ENCODE measurements at regions not wholly inside any gene's neighbourhood (a gene's known extent, or its start where the extent isn't known, plus 50 kb on each side); places are given as distances from the start of the nearest gene placed in this dataset.
A peak's percentile ranks its signal among the peaks of the same experiment; 100 is the strongest.

DNA sequence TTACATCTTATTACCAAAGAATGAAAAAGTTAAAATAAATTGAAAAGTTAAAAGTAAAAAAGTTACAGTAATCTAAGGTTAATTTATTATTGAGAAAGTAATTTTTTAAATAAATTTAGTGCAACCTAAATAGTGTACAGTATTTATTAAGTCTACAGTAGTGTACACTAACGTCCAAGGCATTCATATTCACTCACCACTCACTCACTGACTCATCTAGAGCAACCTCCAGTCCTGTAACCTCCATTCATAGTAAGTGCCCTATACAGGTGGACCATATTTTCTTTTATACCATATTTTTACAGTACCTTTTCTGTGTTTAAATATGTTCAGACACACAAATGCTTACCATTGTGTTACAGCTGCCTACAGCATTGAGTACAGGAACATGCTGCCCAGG is 624.7 kb upstream of the NOX3 start:
- H3K4me1 ChIP-seq (replicated peaks in 1 of 2): no peaks in the 10 kb centered on the region
- H3K9me3 ChIP-seq (replicated peaks in 1 of 3): peaks cover 0 to 6% (median 0%) of the 10 kb centered on the region in 3 donors
- intact Hi-C loops (cut with DNase I): no loop called here
- no peak overlapping the region for H3K4me3 ChIP-seq
- DNase-seq: no peak
- no peak for TF ChIP-seq POLR2A (IDR thresholded peaks at IDR 0.05)
- TF ChIP-seq, protein P1, sequence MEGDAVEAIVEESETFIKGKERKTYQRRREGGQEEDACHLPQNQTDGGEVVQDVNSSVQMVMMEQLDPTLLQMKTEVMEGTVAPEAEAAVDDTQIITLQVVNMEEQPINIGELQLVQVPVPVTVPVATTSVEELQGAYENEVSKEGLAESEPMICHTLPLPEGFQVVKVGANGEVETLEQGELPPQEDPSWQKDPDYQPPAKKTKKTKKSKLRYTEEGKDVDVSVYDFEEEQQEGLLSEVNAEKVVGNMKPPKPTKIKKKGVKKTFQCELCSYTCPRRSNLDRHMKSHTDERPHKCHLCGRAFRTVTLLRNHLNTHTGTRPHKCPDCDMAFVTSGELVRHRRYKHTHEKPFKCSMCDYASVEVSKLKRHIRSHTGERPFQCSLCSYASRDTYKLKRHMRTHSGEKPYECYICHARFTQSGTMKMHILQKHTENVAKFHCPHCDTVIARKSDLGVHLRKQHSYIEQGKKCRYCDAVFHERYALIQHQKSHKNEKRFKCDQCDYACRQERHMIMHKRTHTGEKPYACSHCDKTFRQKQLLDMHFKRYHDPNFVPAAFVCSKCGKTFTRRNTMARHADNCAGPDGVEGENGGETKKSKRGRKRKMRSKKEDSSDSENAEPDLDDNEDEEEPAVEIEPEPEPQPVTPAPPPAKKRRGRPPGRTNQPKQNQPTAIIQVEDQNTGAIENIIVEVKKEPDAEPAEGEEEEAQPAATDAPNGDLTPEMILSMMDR (IDR thresholded peaks at IDR 0.05): no peak
- H3K27me3 ChIP-seq: no peaks in the 10 kb centered on the region
- 57 to 76% (median 71%) methylated on average over 1 of the region's 1 CpG for WGBS, 4 donors
- no peaks in the 10 kb centered on the region for H3K36me3 ChIP-seq (replicated peaks in 1 of 2)
- H3K27ac ChIP-seq: no peak overlapping the region

DNA sequence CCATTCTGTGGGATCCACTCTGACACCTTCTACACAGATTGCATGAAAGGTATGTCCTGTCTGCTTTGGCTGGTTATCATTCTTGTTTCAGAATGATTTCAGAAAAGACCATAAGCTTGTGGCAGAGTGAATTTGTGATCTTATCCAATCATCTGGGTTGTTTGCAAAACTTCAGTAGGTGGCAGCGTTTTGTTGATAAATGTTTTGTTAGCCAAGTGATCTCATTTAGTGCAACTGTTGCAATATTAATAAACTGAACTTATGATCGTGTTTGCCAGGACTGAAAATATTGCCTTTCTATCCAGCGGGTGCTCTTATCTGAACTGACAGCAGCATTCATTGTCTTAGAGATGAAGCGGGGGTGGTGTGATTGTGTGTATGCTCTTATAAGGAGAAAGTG is 613.2 kb upstream of the NOX3 start:
- DNase-seq: no peak
- no peak for TF ChIP-seq POLR2A (IDR thresholded peaks at IDR 0.05)
- TF ChIP-seq, protein P1 (IDR thresholded peaks at IDR 0.05): no peak
- no peak overlapping the region for H3K27ac ChIP-seq
- no peaks in the 10 kb centered on the region for H3K27me3 ChIP-seq
- 55 to 59% (median 56%) methylated on average over 4 of the region's 4 CpGs for WGBS, 4 donors
- intact Hi-C loops (cut with DNase I): no loop called here
- H3K9me3 ChIP-seq (replicated peaks in 1 of 3): no peaks in the 10 kb centered on the region
- H3K4me3 ChIP-seq: no peak overlapping the region
- H3K4me1 ChIP-seq (replicated peaks in 1 of 2): no peaks in the 10 kb centered on the region
- H3K36me3 ChIP-seq (replicated peaks in 1 of 2): no peaks in the 10 kb centered on the region

DNA sequence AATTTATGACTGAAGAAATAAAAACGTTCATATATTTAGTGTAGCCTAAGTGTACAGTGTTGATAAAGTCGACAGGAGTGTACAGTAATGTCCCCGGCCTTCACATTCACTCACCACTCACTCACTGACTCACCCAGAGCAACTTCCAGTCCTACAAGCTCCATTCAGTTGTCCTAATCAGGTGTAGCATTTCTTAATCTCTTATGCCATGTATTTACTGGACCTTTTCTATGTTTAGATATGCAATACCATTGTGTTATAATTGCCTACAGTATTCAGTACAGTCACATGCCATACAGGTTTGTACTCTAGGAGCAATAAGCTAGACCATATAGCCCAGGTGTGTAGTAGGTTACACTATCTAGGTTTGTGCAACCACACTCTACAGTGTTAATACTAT is 610.2 kb upstream of the NOX3 start:
- H3K4me3 ChIP-seq: no peak overlapping the region
- 16 to 31% (median 27%) methylated on average over 3 of the region's 3 CpGs for WGBS, 4 donors
- intact Hi-C loops (cut with DNase I): no loop called here

DNA sequence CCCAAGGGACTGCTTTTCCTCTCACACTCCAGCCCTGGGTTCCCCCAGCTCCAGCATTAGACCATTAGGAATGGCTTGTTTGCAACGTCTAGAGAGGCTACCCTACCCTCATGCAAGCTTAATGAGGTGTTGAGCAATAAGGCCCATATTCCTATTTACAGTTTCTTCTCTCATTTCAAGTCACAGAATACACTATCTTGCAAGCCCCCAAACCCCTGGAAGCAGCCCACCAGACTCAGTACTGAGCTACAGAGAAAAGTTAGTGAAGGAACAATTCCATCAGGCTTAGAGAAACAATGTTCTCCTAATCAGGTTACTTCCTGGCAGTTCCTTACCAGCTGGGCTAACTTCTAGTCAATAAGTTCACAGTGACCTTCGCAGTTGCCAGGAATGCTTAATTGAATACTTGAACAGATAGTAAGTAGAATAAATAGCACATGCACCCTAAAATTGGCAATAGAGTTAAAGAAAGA is 606.5 kb upstream of the NOX3 start:
- intact Hi-C loops (cut with DNase I): no loop called here
- Histone ChIP-seq H3K4me3 (no peak overlapping the region), H3K27me3 (no peaks in the 10 kb centered on the region), H3K27ac (peak overlapping the region in 1 of 5 donors; percentile 35), H3K36me3 (replicated peaks in 1 of 2) (no peaks in the 10 kb centered on the region), H3K9me3 (replicated peaks in 1 of 3) (no peaks in the 10 kb centered on the region), H3K4me1 (replicated peaks in 1 of 2) (peaks cover 0 to 8% of the 10 kb centered on the region in 2 donors)
- TF ChIP-seq, protein P1 (IDR thresholded peaks at IDR 0.05): no peak
- TF ChIP-seq POLR2A (IDR thresholded peaks at IDR 0.05): no peak
- DNase-seq: peak in 4 of 7 donors; percentile 28 to 51 (median 38)
- WGBS, 4 donors: 36 to 52% (median 39%) methylated on average over 2 of the region's 2 CpGs

More for the DNA sequence above, 610.2 kb upstream of the NOX3 start:
- DNase-seq: no peak
- H3K27me3 ChIP-seq: no peaks in the 10 kb centered on the region
- H3K9me3 ChIP-seq (replicated peaks in 1 of 3): no peaks in the 10 kb centered on the region
- no peaks in the 10 kb centered on the region for H3K36me3 ChIP-seq (replicated peaks in 1 of 2)
- H3K4me1 ChIP-seq (replicated peaks in 1 of 2): peaks cover 0 to 8% of the 10 kb centered on the region in 2 donors
- TF ChIP-seq, protein P1 (IDR thresholded peaks at IDR 0.05): no peak
- no peak for TF ChIP-seq POLR2A (IDR thresholded peaks at IDR 0.05)
- no peak overlapping the region for H3K27ac ChIP-seq
